GM23338 (cell line): ENCODE measurements at regions not wholly inside any gene's neighbourhood (a gene's known extent, or its start where the extent isn't known, plus 50 kb on each side); places are given as distances from the start of the nearest gene placed in this dataset.

Experiments used
- ATAC-seq: fragments of 200-7000 bp; cut with Tn5 transposase; 3 replicates; pipeline ENCODE4 v1.9.1; 2020
- DNase-seq: peaks from one replicate; pipeline ENCODE4 v3.0.0-alpha.2; 2015; ENCODE audit warnings: low spot score
- H2AFZ ChIP-seq: fragments of 200-600 bp; sonication (generic); 2 replicates; pipeline ENCODE4 v1.8.0; 2016; ENCODE audit warnings: antibody characterized with exemption, mild to moderate bottlenecking, moderate library complexity
- H3F3A ChIP-seq: fragments of 200-600 bp; sonication (generic); replicated peaks from 2 replicates; pipeline ENCODE4 v1.8.0; 2017; ENCODE audit warnings: antibody characterized with exemption, mixed run types, low read depth
- H3K27ac ChIP-seq: fragments of 200-600 bp; sonication (generic); 2 replicates; pipeline ENCODE4 v1.6.1; 2016; ENCODE audit warnings: low read depth
- H3K27me3 ChIP-seq: fragments of 200-600 bp; sonication (generic); 2 replicates; pipeline ENCODE4 v1.8.0; 2016; ENCODE audit warnings: mild to moderate bottlenecking, mixed run types, moderate library complexity; ENCODE audit not compliant: insufficient read depth
- H3K36me3 ChIP-seq: fragments of 200-600 bp; sonication (generic); 2 replicates; pipeline ENCODE4 v1.8.0; 2016; ENCODE audit warnings: mild to moderate bottlenecking; ENCODE audit not compliant: insufficient read depth
- H3K4me1 ChIP-seq: fragments of 200-600 bp; sonication (generic); 2 replicates; pipeline ENCODE4 v1.8.0; 2016; ENCODE audit warnings: mild to moderate bottlenecking, moderate library complexity; ENCODE audit not compliant: insufficient read depth
- H3K4me2 ChIP-seq: fragments of 200-600 bp; sonication (generic); 2 replicates; pipeline ENCODE4 v1.7.1; 2017; ENCODE audit warnings: mixed run types
- H3K4me3 ChIP-seq: fragments of 200-600 bp; sonication (generic); 2 replicates; pipeline ENCODE4 v1.6.1; 2016; ENCODE audit warnings: mixed run types
- H3K79me2 ChIP-seq: fragments of 200-600 bp; sonication (generic); replicated peaks from 2 replicates; pipeline ENCODE4 v1.8.0; 2017; ENCODE audit warnings: mild to moderate bottlenecking; ENCODE audit not compliant: insufficient read depth
- H3K9me2 ChIP-seq: fragments of 200-600 bp; sonication (generic); 2 replicates; pipeline ENCODE4 v1.8.0; 2017; ENCODE audit not compliant: insufficient read depth
- H4K20me1 ChIP-seq: fragments of 200-600 bp; sonication (generic); replicated peaks from 2 replicates; pipeline ENCODE4 v1.8.0; 2017; ENCODE audit warnings: mild to moderate bottlenecking; ENCODE audit not compliant: insufficient read depth
- H3K27ac Mint-ChIP-seq: 2 replicates; pipeline ENCODE4 v1.8.0; 2020; ENCODE audit warnings: inconsistent platforms, mild to moderate bottlenecking, moderate library complexity, mixed read lengths
- H3K27me3 Mint-ChIP-seq: 3 replicates; pipeline ENCODE4 v1.8.0; 2022; ENCODE audit warnings: low read depth, mild to moderate bottlenecking, moderate library complexity, mixed read lengths, inconsistent platforms; ENCODE audit not compliant: insufficient read depth, poor library complexity
- H3K36me3 Mint-ChIP-seq: 3 replicates; pipeline ENCODE4 v1.8.0; 2021; ENCODE audit warnings: low read depth, mild to moderate bottlenecking, inconsistent platforms, moderate library complexity, mixed read lengths
- H3K4me1 Mint-ChIP-seq: 3 replicates; pipeline ENCODE4 v1.8.0; 2020; ENCODE audit warnings: mild to moderate bottlenecking, inconsistent platforms, mixed read lengths
- H3K4me3 Mint-ChIP-seq: 3 replicates; pipeline ENCODE4 v1.8.0; 2021; ENCODE audit warnings: moderate library complexity, mild to moderate bottlenecking, inconsistent platforms, mixed read lengths
- H3K9me3 Mint-ChIP-seq: 3 replicates; pipeline ENCODE4 v1.8.0; 2020; ENCODE audit warnings: moderate library complexity, mild to moderate bottlenecking, inconsistent platforms, mixed read lengths
- CREB1 ChIP-seq: fragments of 250-450 bp; sonication (Bioruptor Pico); IDR thresholded peaks from 2 replicates; pipeline ENCODE4 v1.5.0; 2020; ENCODE audit warnings: low read depth, mild to moderate bottlenecking, moderate library complexity
- ETS1 ChIP-seq: IDR thresholded peaks from 2 replicates; pipeline ENCODE4 v1.6.1; 2016; ENCODE audit warnings: antibody characterized with exemption
- EZH2 ChIP-seq: fragments of 200-600 bp; sonication (generic); IDR thresholded peaks from one replicate; pipeline ENCODE4 v1.8.0; 2017; ENCODE audit warnings: antibody characterized with exemption, mild to moderate bottlenecking, low read depth; ENCODE audit not compliant: unreplicated experiment
- EZH2phosphoT487 ChIP-seq: fragments of 200-600 bp; sonication (generic); IDR thresholded peaks from one replicate; pipeline ENCODE4 v1.8.1; 2018; ENCODE audit warnings: antibody characterized with exemption; ENCODE audit not compliant: unreplicated experiment
- POLR2AphosphoS5 ChIP-seq: IDR thresholded peaks from 2 replicates; pipeline ENCODE4 v1.6.1; 2016; ENCODE audit warnings: antibody characterized with exemption, low read depth
- REST ChIP-seq: IDR thresholded peaks from one replicate; pipeline ENCODE4 v1.6.1; 2018; ENCODE audit warnings: antibody characterized with exemption; ENCODE audit not compliant: unreplicated experiment
- STAT1 ChIP-seq: IDR thresholded peaks from one replicate; pipeline ENCODE4 v1.6.1; 2016; ENCODE audit warnings: antibody characterized with exemption; ENCODE audit not compliant: unreplicated experiment
- ZNF114 ChIP-seq: fragments of 250-450 bp; sonication (Bioruptor Pico); IDR thresholded peaks from 2 replicates; pipeline ENCODE4 v1.5.0; 2020; ENCODE audit warnings: mild to moderate bottlenecking, moderate library complexity
- TF ChIP-seq, protein P1 (sequence below), 2 experiments: fragments of 200-600 bp in 1 of 2; sonication (generic) in 1 of 2; conservative IDR thresholded peaks; 2 replicates each; pipeline versions ENCODE4 v1.5.1 to v1.6.1; 2016 to 2017; ENCODE audit warnings: antibody characterized with exemption in 2 of 2, low read depth in 2 of 2, mild to moderate bottlenecking in 2 of 2, moderate library complexity in 1 of 2

- no peak for TF ChIP-seq REST
- TF ChIP-seq, protein P1, sequence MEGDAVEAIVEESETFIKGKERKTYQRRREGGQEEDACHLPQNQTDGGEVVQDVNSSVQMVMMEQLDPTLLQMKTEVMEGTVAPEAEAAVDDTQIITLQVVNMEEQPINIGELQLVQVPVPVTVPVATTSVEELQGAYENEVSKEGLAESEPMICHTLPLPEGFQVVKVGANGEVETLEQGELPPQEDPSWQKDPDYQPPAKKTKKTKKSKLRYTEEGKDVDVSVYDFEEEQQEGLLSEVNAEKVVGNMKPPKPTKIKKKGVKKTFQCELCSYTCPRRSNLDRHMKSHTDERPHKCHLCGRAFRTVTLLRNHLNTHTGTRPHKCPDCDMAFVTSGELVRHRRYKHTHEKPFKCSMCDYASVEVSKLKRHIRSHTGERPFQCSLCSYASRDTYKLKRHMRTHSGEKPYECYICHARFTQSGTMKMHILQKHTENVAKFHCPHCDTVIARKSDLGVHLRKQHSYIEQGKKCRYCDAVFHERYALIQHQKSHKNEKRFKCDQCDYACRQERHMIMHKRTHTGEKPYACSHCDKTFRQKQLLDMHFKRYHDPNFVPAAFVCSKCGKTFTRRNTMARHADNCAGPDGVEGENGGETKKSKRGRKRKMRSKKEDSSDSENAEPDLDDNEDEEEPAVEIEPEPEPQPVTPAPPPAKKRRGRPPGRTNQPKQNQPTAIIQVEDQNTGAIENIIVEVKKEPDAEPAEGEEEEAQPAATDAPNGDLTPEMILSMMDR (conservative IDR thresholded peaks at IDR 0.05; ENCODE audit: low read depth in 2 of 2): no peak
- TF ChIP-seq STAT1: no peak
- TF ChIP-seq ZNF114 (CRISPR knock-in tag): no peak
- no peak for TF ChIP-seq CREB1 (CRISPR knock-in tag)
- no peak for TF ChIP-seq EZH2
- no peak for TF ChIP-seq EZH2phosphoT487
- no peak for TF ChIP-seq POLR2AphosphoS5
These were observed 157.0 kb upstream of the SGK1 start (continued) for GRCh38 chr6:134474955-134475354.

DNA sequence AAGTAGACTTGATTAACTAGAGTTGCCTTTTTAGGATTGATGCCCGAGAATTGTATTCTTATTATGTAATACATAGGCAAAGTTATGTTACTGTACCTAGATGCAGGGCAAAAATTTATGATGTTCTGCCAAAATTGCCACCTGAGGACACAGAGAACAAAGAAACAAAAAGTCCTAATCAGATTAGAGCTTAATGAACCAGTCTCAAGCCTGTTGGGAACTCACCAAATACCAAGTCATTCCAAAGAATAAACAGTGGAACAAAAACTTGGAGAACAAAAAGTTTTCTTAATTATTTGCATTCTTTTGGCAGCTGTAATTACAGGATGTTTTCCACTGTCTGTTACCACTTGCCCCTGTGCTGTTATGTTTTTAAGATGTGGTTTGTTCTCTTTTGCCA, 154.7 kb upstream of the SGK1 start:
- Histone ChIP-seq H3F3A (no peaks in the 10 kb centered on the region), H3K4me3 (no peak overlapping the region), H3K79me2 (no peaks in the 10 kb centered on the region), H3K27ac (no peak overlapping the region), H3K4me2 (no peak overlapping the region), H3K36me3 (no peaks in the 10 kb centered on the region), H2AFZ (no peak overlapping the region), H4K20me1 (no peaks in the 10 kb centered on the region), H3K9me2 (peaks cover 5% of the 10 kb centered on the region; the same call in 1 of the 2 replicates), H3K27me3 (no peaks in the 10 kb centered on the region), H3K4me1 (no peaks in the 10 kb centered on the region)
- no peaks in the 10 kb centered on the region for H3K36me3 Mint-ChIP-seq
- ATAC-seq: no peak
- no peaks in the 10 kb centered on the region for H3K9me3 Mint-ChIP-seq
- no peak overlapping the region for H3K27ac Mint-ChIP-seq
- H3K27me3 Mint-ChIP-seq: peaks cover 3% of the 10 kb centered on the region
- H3K4me1 Mint-ChIP-seq: peaks cover 3% of the 10 kb centered on the region; the same call in 1 of the 3 replicates
- no peak overlapping the region for H3K4me3 Mint-ChIP-seq
- TF ChIP-seq ETS1 (no peak), STAT1 (no peak), EZH2 (no peak)
- DNase-seq: no peak
